Hematopoietic multipotent progenitor cell (in vitro differentiated cells): ENCODE measurements at regions not wholly inside any gene's neighbourhood (a gene's known extent, or its start where the extent isn't known, plus 50 kb on each side); places are given as distances from the start of the nearest gene placed in this dataset.

ENCODE experiments used
- DNase-seq, 3 donors: peaks; one replicate each; pipeline ENCODE4 v3.0.0-alpha.2; 2011 to 2015; ENCODE audit warnings: low read depth in 2 of 3, low spot score in 2 of 3

- DNase-seq = no peak
Measured at GRCh38 chr1:14470802-14471201, 127.7 kb upstream of the KAZN start.

GRCh38 chr1:14474856-14475255 is 123.6 kb upstream of the KAZN start:
- DNase-seq = no peak

- DNase-seq = no peak
Measured at GRCh38 chr1:14476170-14476955, 122.1 kb upstream of the KAZN start.

GRCh38 chr1:14478120-14478519 is 120.4 kb upstream of the KAZN start:
- no peak for DNase-seq

- no peak for DNase-seq
Measured at GRCh38 chr1:14479865-14480264, 118.6 kb upstream of the KAZN start.

GRCh38 chr1:14482784-14483450 is 115.6 kb upstream of the KAZN start:
- DNase-seq = no peak

- DNase-seq = no peak
Measured at GRCh38 chr1:14485285-14485684, 113.2 kb upstream of the KAZN start.

- no peak for DNase-seq
Measured at GRCh38 chr1:14486401-14487201, 111.9 kb upstream of the KAZN start.

- DNase-seq = no peak
Measured at GRCh38 chr1:14487671-14488070, 110.8 kb upstream of the KAZN start.

GRCh38 chr1:14494911-14495310 is 103.6 kb upstream of the KAZN start:
- DNase-seq = no peak

GRCh38 chr1:14495381-14495780 is 103.1 kb upstream of the KAZN start:
- no peak for DNase-seq

GRCh38 chr1:14495996-14496395 is 102.5 kb upstream of the KAZN start:
- no peak for DNase-seq

- DNase-seq = no peak
Measured at GRCh38 chr1:14498839-14499238, 99.6 kb upstream of the KAZN start.

GRCh38 chr1:14499312-14500040 is 99.0 kb upstream of the KAZN start:
- DNase-seq = no peak

GRCh38 chr1:14500041-14500440 is 98.4 kb upstream of the KAZN start:
- DNase-seq = no peak

- DNase-seq = no peak
Measured at GRCh38 chr1:14500912-14501311, 97.6 kb upstream of the KAZN start.

GRCh38 chr1:14504517-14504916 is 94.0 kb upstream of the KAZN start:
- no peak for DNase-seq

- no peak for DNase-seq
Measured at GRCh38 chr1:14506471-14507255, 91.8 kb upstream of the KAZN start.

- DNase-seq = no peak
Measured at GRCh38 chr1:14507262-14507661, 91.2 kb upstream of the KAZN start.

- no peak for DNase-seq
Measured at GRCh38 chr1:14508613-14509012, 89.9 kb upstream of the KAZN start.
